GM12878 (cell line): ENCODE measurements at regions not wholly inside any gene's neighbourhood (a gene's known extent, or its start where the extent isn't known, plus 50 kb on each side); places are given as distances from the start of the nearest gene placed in this dataset.

Experiments used
- ATAC-seq: fragments of 200-7000 bp; cut with Tn5 transposase; 3 replicates; pipeline ENCODE4 v1.9.1; 2020; ENCODE audit warnings: mild to moderate bottlenecking, moderate library complexity
- BruUV-seq: library from RNA; stranded (reverse); fragments of 400-500 nt; replicated peaks from 2 replicates; lab custom pipeline; 2021; lab: Mats Ljungman, UMichigan
- CTCF ChIA-PET: fragments of 300-600 bp; sonication (Branson Sonifier 250); formaldehyde crosslinking; extraction: SDS; loops from one replicate; lab custom pipeline; 2021; ENCODE audit warnings: inconsistent platforms; lab: Yijun Ruan, JAX
- POLR2A ChIA-PET: fragments of 350-600 bp; formaldehyde crosslinking; extraction: SDS; loops from one replicate; lab custom pipeline; 2021; ENCODE audit warnings: inconsistent platforms; lab: Charles Lee
- RAD21 ChIA-PET: fragments of 300-600 bp; sonication (Branson Sonifier 250); formaldehyde crosslinking; loops from one replicate; lab custom pipeline; 2023; ENCODE audit warnings: antibody characterized with exemption; ENCODE audit not compliant: unreplicated experiment; lab: Charles Lee
- SMC1A ChIA-PET: fragments of 300-600 bp; sonication (Branson Sonifier 250); formaldehyde crosslinking; loops from one replicate; lab custom pipeline; 2023; ENCODE audit not compliant: unreplicated experiment, uncharacterized antibody; lab: Charles Lee
- DNase-seq: peaks from one replicate; pipeline ENCODE4 v3.0.0-alpha.2; 2011; ENCODE audit warnings: low read depth, low spot score
- FAIRE-seq: peaks from 3 replicates; lab custom pipeline; 2011; peaks lifted over from hg19 to GRCh38; lab: Jason Lieb, UNC
- H2AFZ ChIP-seq: 2 replicates; pipeline ENCODE4 v1.6.0; 2011; ENCODE audit warnings: low read depth, low read length, control low read depth; ENCODE audit not compliant: control insufficient read depth
- H3K27ac ChIP-seq: 2 replicates; pipeline ENCODE4 v1.5.1; 2011; ENCODE audit warnings: control low read depth; ENCODE audit not compliant: control insufficient read depth, insufficient read depth
- H3K27me3 ChIP-seq, 2 experiments: replicated peaks in 1 of 2; 2 replicates each; pipeline versions ENCODE4 v1.6.0 to v1.6.1; 2011; ENCODE audit warnings: low read length in 1 of 2; ENCODE audit not compliant: control insufficient read depth in 2 of 2, insufficient read depth in 2 of 2
- H3K36me3 ChIP-seq, 2 experiments: 2 replicates each; pipeline ENCODE4 v1.5.1; 2011; ENCODE audit warnings: low read length in 1 of 2; ENCODE audit not compliant: control insufficient read depth in 2 of 2, insufficient read depth in 2 of 2
- H3K4me1 ChIP-seq: 2 replicates; pipeline ENCODE4 v1.6.1; 2011; ENCODE audit warnings: mild to moderate bottlenecking, low read length, moderate library complexity, mixed read lengths; ENCODE audit not compliant: control insufficient read depth, insufficient read depth
- H3K4me2 ChIP-seq: 2 replicates; pipeline ENCODE4 v1.6.0; 2011; ENCODE audit warnings: control low read depth; ENCODE audit not compliant: control insufficient read depth, insufficient read depth
- H3K4me3 ChIP-seq: fragments of 200-600 bp; sonication (generic); 2 replicates; pipeline ENCODE4 v1.5.1; 2016
- H3K79me2 ChIP-seq: 2 replicates; pipeline ENCODE4 v1.6.0; 2011; ENCODE audit warnings: low read length; ENCODE audit not compliant: control insufficient read depth, insufficient read depth
- H3K9ac ChIP-seq: 2 replicates; pipeline ENCODE4 v1.8.0; 2011; ENCODE audit warnings: low read length, control low read depth, mixed read lengths; ENCODE audit not compliant: control insufficient read depth, insufficient read depth
- H3K9me3 ChIP-seq: replicated peaks from 3 replicates; pipeline ENCODE4 v1.5.1; 2011; ENCODE audit warnings: mild to moderate bottlenecking, low read length; ENCODE audit not compliant: control insufficient read depth, insufficient read depth
- H4K20me1 ChIP-seq: 2 replicates; pipeline ENCODE4 v1.6.0; 2011; ENCODE audit not compliant: control insufficient read depth, insufficient read depth
- CBX5 ChIP-seq: sonication (generic); IDR thresholded peaks from 2 replicates; pipeline ENCODE4 v1.6.1; 2016; ENCODE audit warnings: low read depth, moderate library complexity, mild to moderate bottlenecking, inconsistent platforms
- EP300 ChIP-seq, 2 experiments: fragments of 150-350 bp in 1 of 2; IDR thresholded peaks; 2 replicates each; pipeline ENCODE4 v1.6.1; 2011 to 2012; ENCODE audit warnings: low read depth in 2 of 2, low read length in 2 of 2, borderline replicate concordance in 1 of 2, improper control_type of control experiment in 1 of 2, inconsistent platforms in 1 of 2; ENCODE audit not compliant: control insufficient read depth in 1 of 2
- FOXK2 ChIP-seq: fragments of 450-650 bp; IDR thresholded peaks from 2 replicates; pipeline ENCODE4 v1.6.1; 2017; ENCODE audit warnings: mild to moderate bottlenecking, moderate library complexity
- HDAC2 ChIP-seq: fragments of 200-600 bp; sonication (generic); IDR thresholded peaks from 2 replicates; pipeline ENCODE4 v1.6.1; 2017
- NR2C1 ChIP-seq: fragments of 450-650 bp; IDR thresholded peaks from 2 replicates; pipeline ENCODE4 v1.6.1; 2017; ENCODE audit warnings: antibody characterized with exemption, mild to moderate bottlenecking, moderate library complexity
- RAD21 ChIP-seq: IDR thresholded peaks from 2 replicates; pipeline ENCODE4 v1.6.1; 2011; ENCODE audit warnings: mild to moderate bottlenecking, low read depth, low read length, moderate library complexity; ENCODE audit not compliant: insufficient read depth
- RCOR1 ChIP-seq: conservative IDR thresholded peaks from 2 replicates; pipeline ENCODE4 v1.6.1; 2012; ENCODE audit warnings: low read depth, low read length, improper control_type of control experiment
- YY1 ChIP-seq: IDR thresholded peaks from 2 replicates; pipeline ENCODE4 v1.6.1; 2011; ENCODE audit warnings: low read depth, mild to moderate bottlenecking, low read length
- ZBED1 ChIP-seq: IDR thresholded peaks from 2 replicates; pipeline ENCODE4 v1.6.1; 2016; ENCODE audit warnings: borderline replicate concordance
- ZNF24 ChIP-seq: fragments of 450-650 bp; IDR thresholded peaks from 2 replicates; pipeline ENCODE4 v1.6.1; 2017; ENCODE audit warnings: antibody characterized with exemption, mild to moderate bottlenecking
- ZNF274 ChIP-seq: IDR thresholded peaks from one replicate; pipeline ENCODE4 v1.8.0; 2011; ENCODE audit not compliant: insufficient read length, insufficient read depth
- WGBS: methylation state at CpG from one replicate; pipeline ENCODE4 v1.1.6; 2016; ENCODE audit warnings: low lambda C conversion rate; ENCODE audit not compliant: insufficient replicate concordance, insufficient coverage; ENCODE audit errors: missing lambda C conversion rate; 5-methylcytosine and 5-hydroxymethylcytosine counted together
- in situ Hi-C: fragments of 300-500 bp; cut with MboI; formaldehyde crosslinking; loops from 9 replicates; pipeline ENCODE4 v1.14.3; 2018; ENCODE audit warnings: mixed read lengths
- intact Hi-C: fragments of 100-400 bp; cut with micrococcal nuclease; formaldehyde crosslinking; loops from one replicate; pipeline ENCODE4 v1.14.2; 2022; ENCODE audit not compliant: unreplicated experiment

DNA sequence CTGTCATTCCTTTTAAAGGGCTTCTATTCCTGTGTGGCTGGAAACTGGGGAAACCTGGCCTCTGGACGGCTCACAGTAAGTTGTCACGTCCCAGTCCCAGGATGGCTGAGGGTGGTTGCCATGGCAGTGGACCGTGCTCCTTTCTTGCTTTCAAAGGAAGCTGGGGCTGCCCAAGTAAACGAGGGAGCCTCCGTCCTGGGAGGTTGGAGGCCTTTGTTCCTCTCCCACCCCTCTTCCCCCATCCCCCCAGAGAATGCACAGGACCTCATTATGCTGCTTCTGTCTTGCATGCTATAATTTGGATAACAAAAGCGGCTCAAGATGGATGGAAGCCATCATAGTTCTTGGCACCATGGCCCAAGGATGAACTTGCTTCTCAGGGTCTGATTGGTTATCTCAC is 325.5 kb upstream of the HS6ST1 start:
- H3K27me3 ChIP-seq, result peaks cover 0 to 1% of the 10 kb centered on the region in 2 experiments; a peak in 2 of 4 replicates
- no peak for TF ChIP-seq FOXK2
- TF ChIP-seq HDAC2, result no peak
- no peak for TF ChIP-seq ZNF24
- SMC1A ChIA-PET, result no interaction called here
- RAD21 ChIA-PET, result no interaction called here
- FAIRE-seq (no peak), DNase-seq (no peak), ATAC-seq (no peak)
- 0% methylated on average over 6 of the region's 6 CpGs for whole genome bisulfite sequencing
- H3K4me3 ChIP-seq, result no peak overlapping the region
- no peaks in the 10 kb centered on the region for H3K4me1 ChIP-seq
- H3K79me2 ChIP-seq, result no peaks in the 10 kb centered on the region
- no peaks in the 10 kb centered on the region for H4K20me1 ChIP-seq
- CTCF ChIA-PET, result interaction anchor here (0.7 kb wide), 1 partner anchor 10 kb away, joined by 4 read pairs; no protein-coding TSS in a partner anchor
- POLR2A ChIA-PET, result no interaction called here
- no peaks in the 10 kb centered on the region for H3K9me3 ChIP-seq
- no peak overlapping the region for H3K4me2 ChIP-seq
- H3K9ac ChIP-seq, result no peak overlapping the region
- in situ Hi-C loops (no loop called here), intact Hi-C loops (no loop called here)
- no TSS peak for BruUV-seq
- no peak overlapping the region for H2AFZ ChIP-seq
- H3K36me3 ChIP-seq, result no peaks in the 10 kb centered on the region
- no peak overlapping the region for H3K27ac ChIP-seq

DNA sequence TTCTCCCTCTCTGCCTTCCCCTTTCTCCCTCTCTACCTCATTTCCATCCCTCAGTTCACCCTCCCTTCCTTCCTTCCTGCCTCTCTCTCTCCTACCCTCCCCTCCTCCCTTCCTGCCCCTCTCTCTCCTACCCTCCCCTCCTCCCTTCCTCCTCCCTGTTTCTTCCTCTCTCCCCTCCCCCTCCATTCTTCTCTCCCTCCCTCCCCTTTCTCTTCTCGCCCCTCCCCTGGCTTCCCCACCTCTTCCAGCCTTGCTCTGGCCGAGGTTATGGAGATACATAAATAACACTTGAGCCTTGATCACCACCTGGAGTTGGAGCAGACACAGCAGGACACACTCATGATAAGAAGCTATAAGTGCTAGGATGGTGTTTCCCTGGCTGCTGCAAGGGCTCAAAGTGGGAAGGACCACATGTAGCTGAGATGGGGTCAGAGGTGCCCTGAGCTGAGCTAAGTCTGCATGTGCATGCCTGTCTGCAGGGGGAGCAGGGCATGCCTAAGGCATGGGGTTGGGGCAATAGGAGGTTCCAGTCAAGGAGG is 326.1 kb upstream of the HS6ST1 start:
- ATAC-seq (no peak), DNase-seq (no peak), FAIRE-seq (no peak)
- Histone ChIP-seq H3K27ac (no peak overlapping the region), H3K9me3 (no peaks in the 10 kb centered on the region), H3K4me3 (no peak overlapping the region), H3K4me2 (no peak overlapping the region), H3K36me3 (no peaks in the 10 kb centered on the region), H3K27me3 (peaks cover 0 to 1% of the 10 kb centered on the region in 2 experiments; a peak in 2 of 4 replicates), H3K4me1 (no peaks in the 10 kb centered on the region), H4K20me1 (no peaks in the 10 kb centered on the region), H2AFZ (no peak overlapping the region), H3K9ac (no peak overlapping the region), H3K79me2 (no peaks in the 10 kb centered on the region)
- intact Hi-C loops (no loop called here), in situ Hi-C loops (no loop called here)
- ChIA-PET POLR2A (no interaction called here), SMC1A (no interaction called here), CTCF (interaction anchor here (0.7 kb wide), 1 partner anchor 10 kb away, joined by 4 read pairs; no protein-coding TSS in a partner anchor), RAD21 (no interaction called here)
- WGBS, result 0% methylated on average over 1 of the region's 2 CpGs
- no TSS peak for BruUV-seq
- TF ChIP-seq ZBED1 (no peak), YY1 (no peak), CBX5 (no peak), RCOR1 (no peak), RAD21 (no peak), NR2C1 (no peak), ZNF274 (no peak), EP300 (IDR thresholded peaks at IDR 0.05; ENCODE audit: borderline replicate concordance in 1 of 2, control insufficient read depth in 1 of 2, low read depth in 2 of 2, low read length in 2 of 2) (no peak)
